NCI-H1105 (cell line): ENCODE measurements at regions not wholly inside any gene's neighbourhood (a gene's known extent, or its start where the extent isn't known, plus 50 kb on each side); places are given as distances from the start of the nearest gene placed in this dataset.
"Not testable (repeated sequence)": the region's sequence is repeated elsewhere in the genome, so short reads cannot be mapped to it uniquely, and the experiment has no call there.

Source experiments
- DNase-seq: peaks from one replicate; lab custom pipeline; 2025; lab: John Stamatoyannopoulos, UW

- DNase-seq, result no peak
These were observed 1072.1 kb downstream of the NXPH1 start for GRCh38 chr7:9505516-9505915.

- DNase-seq, result no peak
These were observed 1073.9 kb downstream of the NXPH1 start for GRCh38 chr7:9507290-9507689.

DNA sequence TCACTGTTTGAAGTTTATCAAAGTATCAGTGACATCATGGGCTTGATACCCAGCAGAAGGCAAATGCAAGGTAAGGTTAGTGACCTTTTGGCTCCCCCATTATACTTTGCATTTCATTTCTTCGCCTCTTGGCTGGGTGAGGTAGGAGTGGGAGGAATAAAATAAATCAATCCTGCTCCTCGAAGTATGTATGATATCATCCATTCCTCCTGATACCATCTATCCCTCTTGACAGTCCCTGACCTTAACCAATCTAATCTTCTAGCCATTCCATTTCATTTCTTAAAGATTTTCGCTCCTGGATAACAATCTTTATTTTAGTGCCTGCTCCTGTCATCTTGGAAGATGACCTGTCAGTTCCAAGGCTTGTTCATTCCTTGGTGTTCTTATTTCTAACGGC lies 1083.3 kb downstream of the NXPH1 start:
- DNase-seq, result no peak

GRCh38 chr7:9523579-9523978 lies 1090.2 kb downstream of the NXPH1 start:
- no peak for DNase-seq

DNA sequence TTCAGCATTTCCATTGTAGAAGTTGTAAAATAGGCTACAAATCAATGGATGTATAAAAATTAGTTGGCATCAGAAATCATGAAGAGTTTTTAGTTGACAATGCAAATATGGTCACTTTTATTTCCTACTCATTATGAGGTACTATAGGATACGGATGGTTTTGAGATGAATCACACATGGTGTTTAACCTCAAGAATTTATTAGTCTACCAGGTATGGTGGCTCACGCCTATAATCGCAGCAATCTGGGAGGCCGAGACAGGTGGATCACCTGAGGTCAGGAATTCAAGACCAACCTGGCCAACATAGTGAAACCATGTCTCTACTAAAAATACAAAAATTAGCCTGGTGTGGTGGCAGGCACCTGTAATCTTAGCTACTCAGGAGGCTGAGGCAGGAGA lies 1119.0 kb downstream of the NXPH1 start:
- not testable (repeated sequence) for DNase-seq

GRCh38 chr7:9557853-9558252 lies 1124.4 kb downstream of the NXPH1 start:
- peak; percentile 100 for DNase-seq

- DNase-seq, result no peak
These were observed 1142.3 kb downstream of the NXPH1 start for GRCh38 chr7:9575716-9576115.

- no peak for DNase-seq
These were observed 1149.4 kb downstream of the NXPH1 start for GRCh38 chr7:9582824-9583223.

GRCh38 chr7:9598411-9598810 lies 1165.0 kb downstream of the NXPH1 start:
- DNase-seq, result no peak

DNA sequence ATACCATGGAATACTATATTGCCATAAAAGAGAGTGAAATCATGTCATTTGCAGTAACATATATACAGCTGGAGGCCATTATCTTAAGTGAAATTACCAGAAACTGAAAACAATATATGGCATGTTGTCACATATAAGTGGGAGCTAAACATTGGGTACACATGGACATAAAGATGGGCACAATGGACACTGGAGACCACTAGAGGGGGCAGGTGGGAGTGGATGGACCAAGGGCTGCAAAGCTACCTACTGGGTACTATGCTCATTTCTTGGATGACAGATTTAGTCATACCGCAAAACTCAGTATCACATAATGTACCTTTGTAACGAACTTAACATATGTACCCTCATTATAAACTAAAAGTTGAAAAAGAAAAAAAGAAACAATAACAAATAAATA lies 1167.6 kb downstream of the NXPH1 start:
- no peak for DNase-seq

- no peak for DNase-seq
These were observed 1169.9 kb downstream of the NXPH1 start for GRCh38 chr7:9603291-9603690.

DNA sequence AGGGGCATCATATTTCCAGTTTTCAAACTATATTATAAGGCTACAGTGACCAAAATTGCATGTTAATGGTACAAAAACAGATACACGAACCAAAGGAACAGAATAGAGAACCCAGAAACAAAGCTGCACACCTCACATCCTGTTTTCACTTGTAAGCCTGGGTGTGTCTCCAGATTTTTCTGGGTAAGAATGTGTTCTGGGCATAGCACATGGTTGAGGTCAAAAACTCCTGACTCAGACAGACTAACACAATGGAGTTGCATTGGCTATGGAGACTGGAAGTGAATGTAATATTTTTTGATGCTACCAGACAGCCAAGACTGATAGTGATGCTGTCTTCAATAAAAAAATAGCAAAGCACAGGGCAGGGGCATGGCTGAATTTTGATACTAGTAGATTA lies 1175.2 kb downstream of the NXPH1 start:
- no peak for DNase-seq

DNA sequence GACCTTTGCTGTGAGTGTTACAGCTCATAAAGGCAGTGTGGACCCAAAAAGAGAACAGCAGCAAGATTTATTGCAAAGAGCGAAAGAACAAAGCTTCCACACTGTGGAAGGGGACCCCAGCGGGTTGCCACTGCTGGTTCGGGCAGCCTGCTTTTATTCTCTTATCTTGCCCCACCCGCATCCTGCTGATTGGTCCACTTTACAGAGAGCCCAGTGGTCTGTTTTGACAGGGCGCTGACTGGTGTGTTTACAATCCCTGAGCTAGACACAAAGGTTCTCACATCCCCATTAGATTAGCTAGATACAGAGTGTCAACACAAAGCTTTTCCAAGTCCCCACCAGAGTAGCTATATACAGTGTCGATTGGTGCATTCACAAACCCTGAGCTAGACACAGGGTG lies 1187.5 kb downstream of the NXPH1 start:
- not testable (repeated sequence) for DNase-seq

GRCh38 chr7:9621306-9621902 lies 1188.0 kb downstream of the NXPH1 start:
- DNase-seq, result not testable (repeated sequence)

- no peak for DNase-seq
These were observed 1188.5 kb downstream of the NXPH1 start for GRCh38 chr7:9621927-9622326.

GRCh38 chr7:9625953-9626352 lies 1192.5 kb downstream of the NXPH1 start:
- no peak for DNase-seq

DNA sequence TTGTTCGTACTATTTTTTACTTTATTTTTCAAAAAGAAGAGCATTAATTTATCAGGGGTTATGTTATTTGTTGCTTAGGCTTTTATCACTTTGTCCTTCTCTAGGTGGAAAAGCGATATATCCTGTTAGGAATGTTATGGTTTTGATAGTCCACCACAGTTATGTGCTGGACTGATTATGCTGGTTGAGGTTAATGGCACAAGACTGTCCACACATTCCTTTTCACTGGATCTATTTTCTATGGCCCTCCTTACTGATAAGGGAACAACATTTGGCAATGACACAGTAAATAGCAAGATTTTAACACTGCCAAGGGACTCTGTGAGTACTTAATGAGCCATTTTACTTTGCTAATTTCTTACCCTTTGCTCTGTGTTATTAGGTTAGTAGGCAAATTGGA lies 1212.3 kb downstream of the NXPH1 start:
- DNase-seq, result no peak

DNA sequence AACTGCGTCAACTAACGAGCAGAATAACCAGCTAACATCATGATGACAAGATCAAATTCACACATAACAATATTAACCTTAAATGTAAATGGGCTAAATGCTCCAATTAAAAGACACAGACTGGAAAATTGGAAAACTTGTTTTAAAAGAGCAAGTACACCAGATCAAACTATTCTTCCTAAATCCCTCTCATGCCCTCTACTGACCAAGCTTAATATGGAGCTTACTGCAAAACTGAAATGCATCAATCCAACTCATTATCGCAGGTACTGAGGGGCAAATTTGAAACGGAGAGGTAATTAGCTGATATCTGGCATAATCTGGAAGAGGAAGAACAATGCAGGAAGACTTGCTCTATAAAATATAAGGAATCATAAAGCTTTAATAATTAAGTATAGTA lies 1223.8 kb downstream of the NXPH1 start:
- DNase-seq, result no peak

GRCh38 chr7:9671979-9672917 lies 1238.8 kb downstream of the NXPH1 start:
- no peak for DNase-seq

- DNase-seq, result no peak
These were observed 1247.3 kb downstream of the NXPH1 start for GRCh38 chr7:9680713-9681112.

DNA sequence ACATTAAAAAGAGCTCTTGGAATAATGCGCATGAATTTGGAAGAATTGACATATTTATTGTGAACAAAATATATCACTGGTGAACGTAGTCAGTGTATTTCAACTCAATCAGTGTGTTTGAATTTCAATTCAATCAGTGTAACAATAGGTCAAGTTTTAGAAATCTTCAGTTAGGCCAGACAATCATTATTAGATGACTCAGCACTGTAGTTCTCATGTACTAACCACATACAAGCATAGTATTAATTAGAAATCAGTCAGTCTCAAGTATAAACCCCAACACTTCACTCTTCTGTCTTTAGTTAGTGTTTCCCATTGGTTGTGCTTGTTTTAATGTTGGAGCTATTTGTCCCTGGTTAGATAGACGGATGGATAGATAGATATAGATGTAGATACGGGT lies 1247.9 kb downstream of the NXPH1 start:
- DNase-seq, result no peak

DNA sequence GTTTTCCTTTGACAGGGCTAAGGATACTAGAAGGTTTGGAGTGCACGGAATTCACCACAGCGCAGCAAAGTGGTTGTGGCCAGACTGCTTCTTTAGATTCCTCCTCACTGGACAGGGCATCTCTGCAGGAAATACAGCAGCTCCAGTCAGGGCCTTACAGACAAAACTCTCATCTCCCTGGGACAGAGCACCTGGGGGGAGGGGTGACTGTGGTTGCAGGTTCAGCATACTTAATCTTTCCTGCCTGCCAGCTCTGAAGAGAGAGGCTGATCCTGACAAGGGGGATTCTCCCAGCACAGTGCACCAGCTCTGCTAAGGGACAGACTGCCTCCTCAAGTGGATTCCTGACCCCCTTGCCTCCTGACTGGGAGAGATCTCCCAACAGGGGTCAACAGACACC lies 1257.9 kb downstream of the NXPH1 start:
- no peak for DNase-seq

GRCh38 chr7:9698375-9698774 lies 1265.0 kb downstream of the NXPH1 start:
- DNase-seq, result no peak

DNA sequence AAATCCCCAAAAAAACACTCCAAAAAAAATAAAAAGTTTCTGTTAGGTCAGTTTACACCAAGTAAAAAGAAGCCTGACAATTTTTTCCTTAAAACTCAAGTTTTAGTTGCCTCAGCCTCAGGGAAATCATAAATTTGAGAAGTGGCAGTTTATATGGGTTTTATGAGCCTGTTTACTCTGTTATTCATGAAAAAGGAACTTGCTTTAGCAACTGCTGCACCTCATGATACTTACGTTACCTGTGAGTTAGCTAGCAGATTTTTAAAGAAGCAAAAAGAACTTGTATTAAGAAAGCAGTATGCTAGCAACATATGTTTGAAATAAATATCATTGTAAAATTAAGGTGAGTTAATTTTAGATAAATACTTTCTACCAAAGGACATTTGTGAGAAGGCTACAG lies 1264.5 kb upstream of the PHF14 start:
- no peak for DNase-seq
